Effector memory CD8-positive, alpha-beta T cell (primary cell): ENCODE measurements at regions not wholly inside any gene's neighbourhood (a gene's known extent, or its start where the extent isn't known, plus 50 kb on each side); places are given as distances from the start of the nearest gene placed in this dataset.
"Not testable (repeated sequence)": the region's sequence is repeated elsewhere in the genome, so short reads cannot be mapped to it uniquely, and the experiment has no call there.

Experiments used
- ATAC-seq: fragments of 150-1000 bp; cut with Tn5 transposase; replicated peaks from 2 replicates; pipeline ENCODE4 v1.10.0; 2021; ENCODE audit warnings: mild to moderate bottlenecking, moderate library complexity
- DNase-seq, 3 experiments: peaks; one replicate each; pipeline ENCODE4 v3.0.0; 2021
- H3K27ac Mint-ChIP-seq, 2 donors: one replicate each; pipeline ENCODE4 v1.8.0; 2022; ENCODE audit warnings: mild to moderate bottlenecking in 2 of 2, mixed read lengths in 2 of 2, moderate library complexity in 2 of 2
- H3K27me3 Mint-ChIP-seq, 2 donors: one replicate each; pipeline ENCODE4 v1.8.0; 2022; ENCODE audit warnings: mixed read lengths in 2 of 2
- H3K36me3 Mint-ChIP-seq: one replicate; pipeline ENCODE4 v1.8.0; 2022; ENCODE audit warnings: mild to moderate bottlenecking, moderate library complexity, mixed read lengths; ENCODE audit not compliant: insufficient read depth
- H3K4me1 Mint-ChIP-seq, 2 donors: one replicate each; pipeline ENCODE4 v1.8.0; 2022; ENCODE audit warnings: low read depth in 2 of 2, mixed read lengths in 2 of 2
- H3K4me3 Mint-ChIP-seq, 2 donors: one replicate each; pipeline ENCODE4 v1.8.0; 2022; ENCODE audit warnings: mild to moderate bottlenecking in 2 of 2, mixed read lengths in 2 of 2, moderate library complexity in 2 of 2
- H3K9me3 Mint-ChIP-seq, 2 donors: one replicate each; pipeline ENCODE4 v1.8.0; 2022; ENCODE audit warnings: mixed read lengths in 2 of 2

DNA sequence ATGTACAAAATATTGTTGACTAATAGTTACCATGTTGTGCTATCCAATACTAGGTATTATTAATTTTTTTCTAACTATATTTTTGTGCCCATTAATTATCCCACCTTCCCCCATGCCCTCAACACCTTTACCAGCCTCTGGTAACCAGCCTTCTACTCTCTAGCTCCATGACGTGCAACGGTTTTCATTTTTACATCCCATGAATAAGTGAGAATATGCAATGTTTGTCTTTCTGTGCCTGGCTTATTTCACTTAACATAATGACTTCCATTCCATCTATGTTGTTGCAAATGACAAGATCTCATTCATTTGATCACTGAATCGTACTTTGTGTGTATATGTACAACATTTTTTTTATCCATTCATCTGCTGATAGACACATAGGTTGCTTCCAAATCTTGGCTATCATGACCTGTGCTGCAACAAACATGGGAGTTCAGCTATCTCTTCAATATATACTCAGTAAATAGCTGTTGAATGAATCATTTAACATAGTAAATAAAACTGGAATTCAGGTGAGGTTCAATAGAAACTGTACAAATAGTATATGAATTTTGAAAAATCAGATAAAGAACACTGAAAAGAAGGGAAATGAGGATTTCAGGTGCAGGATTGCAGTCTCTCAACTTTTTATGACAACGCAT is 509.0 kb upstream of the MIR17HG start:
- Mint-ChIP-seq H3K27ac (no peak overlapping the region), H3K27me3 (no peaks in the 10 kb centered on the region), H3K9me3 (peaks cover 16 to 18% of the 10 kb centered on the region in 2 donors), H3K4me3 (no peak overlapping the region), H3K4me1 (no peaks in the 10 kb centered on the region), H3K36me3 (no peaks in the 10 kb centered on the region)
- no peak for DNase-seq
- no peak for ATAC-seq

DNA sequence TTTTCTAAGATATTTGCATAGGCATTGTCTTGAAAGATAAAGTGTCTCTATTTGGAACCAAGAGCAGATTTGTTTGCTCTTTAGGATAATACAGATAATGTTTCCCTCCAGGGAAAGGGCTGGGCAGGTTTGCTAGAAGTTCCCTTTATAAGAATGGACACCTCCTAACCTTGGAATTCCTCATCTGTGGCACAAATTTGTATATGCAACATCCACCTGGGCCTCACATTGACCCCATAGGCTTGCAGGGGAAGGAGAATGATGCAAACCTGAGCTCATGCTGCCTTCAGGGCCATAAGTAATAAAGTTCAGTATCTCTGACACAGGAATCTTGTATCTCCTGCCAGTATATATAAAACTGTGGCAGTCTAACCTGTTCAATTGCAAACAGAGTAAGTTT is 508.4 kb upstream of the MIR17HG start:
- no peak overlapping the region for H3K27ac Mint-ChIP-seq
- H3K36me3 Mint-ChIP-seq: no peaks in the 10 kb centered on the region
- no peak for ATAC-seq
- no peaks in the 10 kb centered on the region for H3K4me1 Mint-ChIP-seq
- H3K27me3 Mint-ChIP-seq: no peaks in the 10 kb centered on the region
- peaks cover 16 to 18% of the 10 kb centered on the region in 2 donors for H3K9me3 Mint-ChIP-seq
- no peak for DNase-seq
- no peak overlapping the region for H3K4me3 Mint-ChIP-seq

DNA sequence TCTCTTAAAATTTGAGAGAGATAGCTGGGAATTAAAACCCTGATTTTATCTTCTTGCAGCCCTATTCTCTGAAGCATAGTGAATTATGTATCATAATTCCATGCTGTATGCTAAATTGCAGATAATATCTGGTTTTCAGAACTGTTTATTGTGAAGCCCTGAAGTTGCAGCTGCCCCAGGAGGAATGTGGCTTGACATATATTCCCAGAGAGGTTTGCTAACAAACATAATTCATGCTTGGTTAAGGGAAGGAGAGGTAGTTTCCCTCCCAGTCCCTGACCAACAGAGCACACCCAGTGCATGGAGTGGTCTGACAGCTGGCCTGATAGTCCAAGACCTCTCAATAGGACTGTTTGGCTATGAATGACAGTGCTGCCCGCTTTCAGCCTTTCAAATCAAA is 500.6 kb upstream of the MIR17HG start:
- no peaks in the 10 kb centered on the region for H3K4me1 Mint-ChIP-seq
- no peak overlapping the region for H3K4me3 Mint-ChIP-seq
- H3K27me3 Mint-ChIP-seq: no peaks in the 10 kb centered on the region
- peaks cover 9 to 26% of the 10 kb centered on the region in 2 donors for H3K9me3 Mint-ChIP-seq
- no peak overlapping the region for H3K27ac Mint-ChIP-seq
- DNase-seq: no peak
- no peak for ATAC-seq
- H3K36me3 Mint-ChIP-seq: no peaks in the 10 kb centered on the region

DNA sequence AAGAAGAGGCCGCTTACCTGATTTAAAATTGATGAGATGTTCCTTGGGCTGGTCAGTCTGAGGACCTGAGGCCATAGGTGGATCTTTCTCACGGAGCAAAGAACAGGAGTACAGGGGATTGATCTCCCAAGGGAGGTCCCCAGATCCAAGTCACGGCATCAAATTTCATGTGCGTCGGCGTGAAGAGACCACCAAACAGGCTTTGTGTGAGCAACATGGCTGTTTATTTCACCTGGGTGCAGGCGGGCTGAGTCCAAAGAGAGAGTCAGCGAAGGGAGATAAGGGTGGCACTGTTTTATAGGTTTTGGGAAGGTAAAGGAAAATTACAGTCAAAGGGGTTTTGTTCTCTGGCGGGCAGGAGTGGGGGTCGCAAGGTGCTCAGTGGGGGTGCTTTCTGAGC is 493.8 kb upstream of the MIR17HG start:
- ATAC-seq, H3K27me3 Mint-ChIP-seq, DNase-seq, H3K36me3 Mint-ChIP-seq, H3K4me3 Mint-ChIP-seq, H3K4me1 Mint-ChIP-seq, H3K27ac Mint-ChIP-seq: not testable (repeated sequence)
- H3K9me3 Mint-ChIP-seq: peaks cover 9 to 45% of the 10 kb centered on the region in 2 donors

DNA sequence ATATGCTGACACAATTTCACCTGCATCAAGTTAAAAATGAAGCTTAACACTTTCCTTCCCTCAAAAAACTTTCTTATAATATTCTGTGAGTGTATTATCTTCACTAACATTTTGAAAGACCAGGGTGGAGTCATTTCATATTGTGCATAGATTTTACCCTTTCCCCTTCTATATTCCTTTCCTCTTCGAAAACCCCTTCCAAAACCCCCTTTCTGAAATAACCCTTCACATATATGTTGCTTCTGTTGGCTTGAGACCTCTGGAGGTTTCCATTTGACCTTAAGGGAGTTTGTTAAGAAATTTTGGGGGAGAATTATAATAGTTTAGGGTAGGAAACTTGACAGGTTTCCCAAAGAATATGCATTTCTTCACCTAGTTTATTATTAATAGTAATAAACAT is 489.6 kb upstream of the MIR17HG start:
- ATAC-seq (no peak), DNase-seq (no peak)
- no peak overlapping the region for H3K27ac Mint-ChIP-seq
- H3K36me3 Mint-ChIP-seq: no peaks in the 10 kb centered on the region
- H3K27me3 Mint-ChIP-seq: no peaks in the 10 kb centered on the region
- H3K4me3 Mint-ChIP-seq: no peak overlapping the region
- no peaks in the 10 kb centered on the region for H3K4me1 Mint-ChIP-seq
- H3K9me3 Mint-ChIP-seq: peaks cover 4 to 14% of the 10 kb centered on the region in 2 donors

DNA sequence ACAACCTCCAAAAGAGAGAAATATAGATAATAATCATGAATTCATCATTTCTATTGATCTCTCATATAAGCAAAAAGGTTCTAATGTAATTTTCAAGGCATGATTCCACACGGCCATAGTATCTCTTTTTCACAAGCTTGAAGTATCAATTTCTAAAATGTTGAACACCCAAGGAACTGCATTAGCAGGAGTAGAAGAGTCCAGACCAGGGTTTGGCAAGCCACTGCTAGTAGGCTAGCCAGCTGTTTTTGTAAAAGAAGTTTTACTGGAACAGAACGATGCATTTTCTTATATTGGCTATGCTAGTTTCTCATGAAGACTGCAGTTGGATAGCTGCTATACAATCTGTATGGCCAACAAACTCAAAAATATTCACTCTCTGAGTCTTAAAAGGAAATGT is 481.5 kb upstream of the MIR17HG start:
- DNase-seq: no peak
- Mint-ChIP-seq H3K27ac (no peak overlapping the region), H3K4me3 (no peak overlapping the region), H3K9me3 (peaks cover 0 to 4% of the 10 kb centered on the region in 2 donors), H3K36me3 (no peaks in the 10 kb centered on the region), H3K4me1 (no peaks in the 10 kb centered on the region), H3K27me3 (no peaks in the 10 kb centered on the region)
- no peak for ATAC-seq

DNA sequence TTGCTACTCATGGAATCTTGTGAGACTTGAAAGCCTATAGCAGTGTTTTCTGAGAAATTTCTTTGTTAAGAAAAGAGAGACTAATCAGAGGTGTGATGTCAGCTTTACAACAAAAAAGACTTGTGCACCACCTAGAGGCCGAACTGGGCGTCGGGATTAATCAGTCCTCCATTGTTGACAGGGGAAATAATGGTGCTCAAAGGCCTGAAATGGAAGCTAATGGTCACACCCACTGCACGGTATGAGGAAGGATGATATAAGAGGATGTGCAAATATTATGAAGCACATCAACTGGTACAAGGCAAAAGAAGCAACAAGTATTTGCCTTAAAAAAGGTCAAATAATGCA is 480.2 kb upstream of the MIR17HG start:
- Mint-ChIP-seq H3K4me1 (no peaks in the 10 kb centered on the region), H3K27me3 (no peaks in the 10 kb centered on the region), H3K9me3 (peaks cover 0 to 4% of the 10 kb centered on the region in 2 donors), H3K4me3 (no peak overlapping the region), H3K27ac (no peak overlapping the region), H3K36me3 (no peaks in the 10 kb centered on the region)
- no peak for ATAC-seq
- no peak for DNase-seq

DNA sequence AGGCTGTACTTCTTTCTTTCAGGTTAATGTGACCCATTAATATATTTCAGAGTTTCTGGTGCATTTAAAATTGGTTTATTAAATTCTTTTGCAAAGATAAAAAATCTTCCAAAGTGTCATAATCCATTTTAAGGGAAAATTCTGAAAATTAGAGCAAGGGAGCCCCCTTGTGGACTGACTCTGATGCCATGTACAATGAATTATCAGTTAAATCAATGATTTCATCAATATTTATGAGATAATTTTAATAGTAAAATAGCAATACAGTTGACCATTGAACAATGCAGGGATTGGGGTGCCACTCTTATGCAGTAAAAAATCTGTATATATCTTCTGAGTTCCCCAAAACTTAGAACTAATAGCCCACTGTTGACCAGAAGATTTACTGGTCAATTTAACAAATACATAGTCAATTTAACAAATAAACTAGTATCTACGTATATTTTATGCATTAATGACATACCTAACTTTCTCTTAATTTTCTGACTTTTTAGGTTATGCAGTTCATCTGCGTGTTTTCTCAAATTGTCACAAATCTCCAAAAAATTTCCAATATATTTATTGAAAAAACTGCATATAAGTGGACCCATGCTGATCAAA is 479.1 kb upstream of the MIR17HG start:
- no peaks in the 10 kb centered on the region for H3K36me3 Mint-ChIP-seq
- H3K27me3 Mint-ChIP-seq: no peaks in the 10 kb centered on the region
- no peak overlapping the region for H3K4me3 Mint-ChIP-seq
- peaks cover 0 to 4% of the 10 kb centered on the region in 2 donors for H3K9me3 Mint-ChIP-seq
- no peaks in the 10 kb centered on the region for H3K4me1 Mint-ChIP-seq
- ATAC-seq (no peak), DNase-seq (no peak)
- no peak overlapping the region for H3K27ac Mint-ChIP-seq

DNA sequence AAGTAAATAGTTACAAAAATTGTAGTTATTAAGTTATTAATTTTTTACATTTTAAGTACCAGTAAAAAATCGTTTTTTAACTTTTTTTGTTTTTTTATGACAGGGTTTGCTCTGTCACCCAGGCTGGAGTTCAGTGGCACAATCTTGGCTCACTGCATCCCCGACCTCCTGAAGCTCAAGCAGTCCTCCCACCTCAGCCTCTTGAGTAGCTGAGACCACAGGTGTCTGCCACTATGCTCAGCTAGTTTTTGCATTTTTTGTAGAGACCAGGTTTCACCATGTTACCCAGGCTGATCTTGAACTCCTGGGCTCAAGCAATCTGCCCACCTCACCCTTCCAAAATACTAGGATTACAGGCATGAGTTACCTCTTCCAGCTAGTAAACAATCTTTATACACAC is 477.9 kb upstream of the MIR17HG start:
- no peak overlapping the region for H3K27ac Mint-ChIP-seq
- no peak overlapping the region for H3K4me3 Mint-ChIP-seq
- H3K36me3 Mint-ChIP-seq: no peaks in the 10 kb centered on the region
- no peaks in the 10 kb centered on the region for H3K4me1 Mint-ChIP-seq
- DNase-seq (no peak), ATAC-seq (no peak)
- H3K9me3 Mint-ChIP-seq: peaks cover 0 to 4% of the 10 kb centered on the region in 2 donors
- H3K27me3 Mint-ChIP-seq: no peaks in the 10 kb centered on the region

DNA sequence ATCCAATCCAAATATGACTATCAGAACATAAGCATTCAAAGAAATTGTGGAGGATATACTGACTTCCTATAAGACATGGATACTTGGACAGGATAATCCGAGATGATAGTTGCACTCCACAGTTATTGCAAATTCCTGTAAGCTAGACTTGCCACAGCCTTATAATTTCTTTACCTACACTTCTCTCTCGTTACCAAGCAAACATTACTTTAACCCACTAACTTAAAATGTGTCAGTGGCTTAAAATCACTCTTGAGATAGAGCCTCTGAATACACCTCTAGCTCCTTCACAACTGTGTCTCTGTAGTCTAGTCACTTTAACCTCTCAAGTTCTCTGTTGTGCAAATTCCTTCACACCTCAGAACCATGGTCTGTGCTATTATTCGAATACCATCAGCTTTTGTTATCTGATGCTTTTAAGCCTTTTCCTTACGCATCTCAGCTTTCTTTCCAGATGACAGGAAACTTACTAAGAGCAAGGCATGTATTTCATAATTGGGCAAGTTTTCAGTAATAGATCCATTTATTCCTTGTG is 474.9 kb upstream of the MIR17HG start:
- no peak for DNase-seq
- no peak overlapping the region for H3K4me3 Mint-ChIP-seq

DNA sequence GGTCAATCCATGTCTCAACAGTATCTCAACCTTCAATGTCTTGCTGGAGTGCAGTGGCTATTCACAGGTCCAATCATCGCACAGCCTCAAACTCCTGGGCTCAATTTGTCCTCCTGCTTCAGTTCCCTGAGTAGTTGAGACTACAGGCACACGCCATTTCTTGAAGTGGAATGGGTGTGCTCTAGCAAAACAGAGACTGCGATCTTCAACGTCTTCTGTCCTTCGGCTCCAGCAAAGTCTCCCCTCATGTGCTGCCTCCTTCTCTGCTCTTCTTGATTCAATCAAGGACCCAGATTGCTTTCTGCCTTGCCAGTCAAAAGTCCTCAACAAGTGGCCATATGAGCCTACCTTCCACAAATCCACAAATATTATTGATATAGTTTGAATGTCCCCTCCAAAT is 466.7 kb upstream of the MIR17HG start:
- Mint-ChIP-seq H3K27me3 (no peaks in the 10 kb centered on the region), H3K4me3 (no peak overlapping the region), H3K27ac (no peak overlapping the region), H3K9me3 (peaks cover 2 to 10% of the 10 kb centered on the region in 2 donors), H3K4me1 (no peaks in the 10 kb centered on the region), H3K36me3 (no peaks in the 10 kb centered on the region)
- ATAC-seq (no peak), DNase-seq (no peak)

More for the DNA sequence above, 474.9 kb upstream of the MIR17HG start:
- ATAC-seq: no peak
- no peaks in the 10 kb centered on the region for H3K27me3 Mint-ChIP-seq
- no peak overlapping the region for H3K27ac Mint-ChIP-seq
- no peaks in the 10 kb centered on the region for H3K36me3 Mint-ChIP-seq
- no peaks in the 10 kb centered on the region for H3K4me1 Mint-ChIP-seq
- peaks cover 0 to 4% of the 10 kb centered on the region in 2 donors for H3K9me3 Mint-ChIP-seq

DNA sequence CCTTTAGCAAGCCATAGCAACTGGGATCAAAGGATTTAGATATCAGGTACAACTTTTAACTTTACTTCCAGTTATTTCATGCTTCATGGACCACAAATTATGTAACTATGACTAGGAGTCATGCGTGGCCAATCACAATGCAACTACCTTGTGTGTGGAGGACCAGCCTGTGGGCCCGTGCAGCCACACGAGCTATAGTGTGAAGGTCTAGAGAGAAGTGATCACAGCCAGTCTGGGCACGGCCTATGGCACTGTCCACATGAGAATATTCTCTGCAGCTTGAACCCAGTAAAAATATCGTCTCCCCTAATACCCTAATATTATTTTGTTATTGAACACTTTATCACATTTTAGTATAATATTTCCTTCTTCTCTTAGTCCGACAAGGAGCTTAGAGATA is 464.9 kb upstream of the MIR17HG start:
- Mint-ChIP-seq H3K36me3 (no peaks in the 10 kb centered on the region), H3K27me3 (no peaks in the 10 kb centered on the region), H3K4me1 (no peaks in the 10 kb centered on the region), H3K4me3 (no peak overlapping the region), H3K9me3 (peaks cover 0 to 10% of the 10 kb centered on the region in 2 donors), H3K27ac (no peak overlapping the region)
- ATAC-seq (no peak), DNase-seq (no peak)

DNA sequence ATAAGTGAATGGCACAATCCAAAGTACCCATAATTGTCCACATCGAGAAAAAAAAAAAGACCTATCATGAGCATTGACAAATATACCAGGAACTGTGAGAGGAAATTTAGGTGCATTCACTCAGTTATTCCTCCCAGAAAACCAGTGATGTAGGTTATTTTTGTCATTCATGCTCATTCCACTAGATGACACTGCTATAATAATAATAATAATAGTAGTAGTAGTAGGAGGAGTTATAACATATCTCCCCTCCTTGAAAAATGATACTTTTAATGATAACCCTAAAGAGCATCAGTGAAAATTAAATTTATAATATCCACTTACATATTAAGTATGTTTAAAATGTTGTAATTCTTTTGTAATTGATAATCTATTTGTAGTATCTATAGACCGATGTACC is 463.9 kb upstream of the MIR17HG start:
- Mint-ChIP-seq H3K9me3 (peaks cover 0 to 10% of the 10 kb centered on the region in 2 donors), H3K4me3 (no peak overlapping the region), H3K36me3 (no peaks in the 10 kb centered on the region), H3K27me3 (no peaks in the 10 kb centered on the region), H3K27ac (no peak overlapping the region), H3K4me1 (no peaks in the 10 kb centered on the region)
- DNase-seq: no peak
- ATAC-seq: no peak

DNA sequence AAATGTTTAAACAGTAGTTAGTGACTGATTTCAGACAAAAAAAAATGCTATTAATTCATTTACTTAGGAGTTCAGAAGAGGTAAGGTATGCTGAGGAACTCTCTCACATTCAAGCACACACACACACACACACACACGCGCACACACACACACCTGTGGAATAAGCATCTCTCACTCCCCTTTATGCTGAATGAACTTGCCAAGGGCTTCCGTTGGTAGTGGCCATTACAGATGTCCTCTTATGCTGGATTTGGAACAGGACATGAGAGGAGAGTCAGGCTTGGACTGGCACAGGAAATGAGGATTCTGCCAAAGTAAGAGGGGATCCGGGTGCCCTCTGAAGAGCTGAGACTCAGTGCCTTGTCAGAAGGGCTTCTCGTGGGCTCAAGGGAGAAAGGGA is 463.4 kb upstream of the MIR17HG start:
- no peaks in the 10 kb centered on the region for H3K36me3 Mint-ChIP-seq
- H3K4me3 Mint-ChIP-seq: no peak overlapping the region
- H3K27ac Mint-ChIP-seq: no peak overlapping the region
- DNase-seq (no peak), ATAC-seq (no peak)
- H3K27me3 Mint-ChIP-seq: no peaks in the 10 kb centered on the region
- H3K9me3 Mint-ChIP-seq: peaks cover 0 to 10% of the 10 kb centered on the region in 2 donors
- no peaks in the 10 kb centered on the region for H3K4me1 Mint-ChIP-seq
